Kidney epithelial cell (primary cell): ENCODE measurements at regions not wholly inside any gene's neighbourhood (a gene's known extent, or its start where the extent isn't known, plus 50 kb on each side); places are given as distances from the start of the nearest gene placed in this dataset.
A peak's percentile ranks its signal among the peaks of the same experiment; 100 is the strongest.
"Not testable (repeated sequence)": the region's sequence is repeated elsewhere in the genome, so short reads cannot be mapped to it uniquely, and the experiment has no call there.

Experiments used
- DNase-seq: peaks from one replicate; pipeline ENCODE4 v3.0.0-alpha.2; 2010; ENCODE audit warnings: low read depth
- H3K27me3 ChIP-seq: 2 replicates; pipeline ENCODE4 v1.6.0; 2011; ENCODE audit warnings: low read length; ENCODE audit not compliant: control insufficient read depth, insufficient read depth
- H3K36me3 ChIP-seq: 2 replicates; pipeline ENCODE4 v1.5.1; 2011; ENCODE audit warnings: low read length; ENCODE audit not compliant: control insufficient read depth, insufficient read depth
- H3K4me3 ChIP-seq: 2 replicates; pipeline ENCODE4 v1.5.1; 2011; ENCODE audit warnings: low read depth, mild to moderate bottlenecking, control low read depth, low read length
- CTCF ChIP-seq: IDR thresholded peaks from 2 replicates; pipeline ENCODE4 v1.5.1; 2011; ENCODE audit warnings: mild to moderate bottlenecking, moderate library complexity, low read length, control low read depth, inconsistent platforms; ENCODE audit not compliant: insufficient read depth, poor library complexity, severe bottlenecking

GRCh38 chrX:115357326-115358120, 68.0 kb downstream of the LUZP4 start:
- TF ChIP-seq CTCF = no peak
- Histone ChIP-seq H3K27me3 (no peaks in the 10 kb centered on the region), H3K4me3 (no peak overlapping the region), H3K36me3 (no peaks in the 10 kb centered on the region)
- no peak for DNase-seq

- not testable (repeated sequence) for DNase-seq, H3K4me3 ChIP-seq, H3K27me3 ChIP-seq
Observed at GRCh38 chrX:115359508-115359907, 70.0 kb downstream of the LUZP4 start.

GRCh38 chrX:115360220-115360781, 70.8 kb downstream of the LUZP4 start:
- TF ChIP-seq CTCF = no peak
- no peak for DNase-seq

More at GRCh38 chrX:115359508-115359907, 70.0 kb downstream of the LUZP4 start:
- H3K36me3 ChIP-seq = not testable (repeated sequence)

GRCh38 chrX:115362334-115363095, 73.0 kb downstream of the LUZP4 start:
- TF ChIP-seq CTCF = peak; percentile 33
- no peaks in the 10 kb centered on the region for H3K27me3 ChIP-seq

More at GRCh38 chrX:115360220-115360781, 70.8 kb downstream of the LUZP4 start:
- Histone ChIP-seq H3K36me3 (no peaks in the 10 kb centered on the region), H3K4me3 (no peak overlapping the region), H3K27me3 (no peaks in the 10 kb centered on the region)

GRCh38 chrX:115363372-115363771, 73.9 kb downstream of the LUZP4 start:
- no peak for DNase-seq
- no peak for TF ChIP-seq CTCF
- H3K36me3 ChIP-seq = no peaks in the 10 kb centered on the region
- no peak overlapping the region for H3K4me3 ChIP-seq
- no peaks in the 10 kb centered on the region for H3K27me3 ChIP-seq

More at GRCh38 chrX:115362334-115363095, 73.0 kb downstream of the LUZP4 start:
- Histone ChIP-seq H3K4me3 (no peak overlapping the region), H3K36me3 (no peaks in the 10 kb centered on the region)
- peak; percentile 34 for DNase-seq

- no peak overlapping the region for H3K4me3 ChIP-seq
- TF ChIP-seq CTCF = no peak
- no peaks in the 10 kb centered on the region for H3K27me3 ChIP-seq
- DNase-seq = no peak
- H3K36me3 ChIP-seq = no peaks in the 10 kb centered on the region
Observed at GRCh38 chrX:115363897-115364296, 74.4 kb downstream of the LUZP4 start.
